Suprapubic skin (tissue), 4 donors: ENCODE measurements at regions not wholly inside any gene's neighbourhood (a gene's known extent, or its start where the extent isn't known, plus 50 kb on each side); places are given as distances from the start of the nearest gene placed in this dataset.

Experiments
- DNase-seq, 2 donors: peaks; one replicate each; pipeline ENCODE4 v3.0.0-alpha.2; 2019; ENCODE audit warnings: low spot score in 2 of 2
- H3K27ac ChIP-seq: fragments of 200-600 bp; sonication (generic); one replicate; pipeline ENCODE4 v1.5.1; 2019
- H3K27me3 ChIP-seq: fragments of 200-600 bp; sonication (generic); one replicate; pipeline ENCODE4 v1.5.1; 2019
- H3K36me3 ChIP-seq: fragments of 200-600 bp; sonication (generic); one replicate; pipeline ENCODE4 v1.5.1; 2019
- H3K4me1 ChIP-seq: fragments of 200-600 bp; sonication (generic); one replicate; pipeline ENCODE4 v1.5.1; 2019
- H3K4me3 ChIP-seq: fragments of 200-600 bp; sonication (generic); one replicate; pipeline ENCODE4 v1.5.1; 2019; ENCODE audit warnings: mild to moderate bottlenecking
- H3K9me3 ChIP-seq: fragments of 200-600 bp; sonication (generic); one replicate; pipeline ENCODE4 v1.5.1; 2019
- EP300 ChIP-seq: sonication (generic); formaldehyde crosslinking; IDR thresholded peaks from one replicate; pipeline ENCODE4 v1.6.1; 2017; ENCODE audit warnings: antibody characterized with exemption
- POLR2A ChIP-seq, 2 donors: fragments of 450-650 bp; IDR thresholded peaks; one replicate each; pipeline ENCODE4 v1.6.1; 2017; ENCODE audit warnings: antibody characterized with exemption in 2 of 2, mild to moderate bottlenecking in 2 of 2, moderate library complexity in 2 of 2
- POLR2AphosphoS5 ChIP-seq, 3 donors: sonication (generic); formaldehyde crosslinking; IDR thresholded peaks; one replicate each; pipeline ENCODE4 v1.6.1; 2017; ENCODE audit warnings: antibody characterized with exemption in 3 of 3
- WGBS: methylation state at CpG from one replicate; pipeline ENCODE4 v1.1.5; 2018; 5-methylcytosine and 5-hydroxymethylcytosine counted together
- TF ChIP-seq, protein P1 (sequence below), 2 donors: fragments of 200-600 bp in 1 of 2; fragments of 450-650 bp in 1 of 2; sonication (generic) in 1 of 2; IDR thresholded peaks; one replicate each; pipeline ENCODE4 v1.5.1; 2016 to 2019; ENCODE audit warnings: antibody characterized with exemption in 2 of 2, mild to moderate bottlenecking in 1 of 2, moderate library complexity in 1 of 2

DNA sequence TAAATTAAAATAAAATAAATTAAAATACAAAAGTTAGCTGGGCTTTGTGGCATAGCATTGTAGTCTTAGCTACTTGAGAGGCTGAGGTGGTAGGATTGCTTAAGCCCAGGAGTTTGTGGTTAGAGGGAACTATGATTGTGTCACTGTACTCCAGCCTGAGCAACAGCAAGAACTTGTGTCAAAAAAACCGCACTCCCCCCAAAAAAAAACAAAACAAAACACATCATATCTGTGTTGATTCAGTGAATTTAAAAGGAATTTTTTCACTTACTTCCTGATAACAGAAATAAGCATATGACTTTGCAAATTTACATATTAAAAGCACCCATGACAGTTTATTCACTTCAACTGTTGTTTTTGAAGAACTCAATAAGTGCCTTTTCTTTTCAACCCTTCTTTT lies 68.1 kb upstream of the PELI1 start:
- H3K4me1 ChIP-seq = peaks cover 29% of the 10 kb centered on the region
- no peaks in the 10 kb centered on the region for H3K27me3 ChIP-seq
- H3K27ac ChIP-seq = peak overlapping the region; percentile 60
- no peak overlapping the region for H3K4me3 ChIP-seq
- DNase-seq = no peak
- H3K9me3 ChIP-seq = no peaks in the 10 kb centered on the region
- 70% methylated on average over 1 of the region's 1 CpG for WGBS
- no peaks in the 10 kb centered on the region for H3K36me3 ChIP-seq
- TF ChIP-seq POLR2A (IDR thresholded peaks at IDR 0.05) = no peak
- TF ChIP-seq POLR2AphosphoS5 (IDR thresholded peaks at IDR 0.05) = no peak
- TF ChIP-seq, protein P1, sequence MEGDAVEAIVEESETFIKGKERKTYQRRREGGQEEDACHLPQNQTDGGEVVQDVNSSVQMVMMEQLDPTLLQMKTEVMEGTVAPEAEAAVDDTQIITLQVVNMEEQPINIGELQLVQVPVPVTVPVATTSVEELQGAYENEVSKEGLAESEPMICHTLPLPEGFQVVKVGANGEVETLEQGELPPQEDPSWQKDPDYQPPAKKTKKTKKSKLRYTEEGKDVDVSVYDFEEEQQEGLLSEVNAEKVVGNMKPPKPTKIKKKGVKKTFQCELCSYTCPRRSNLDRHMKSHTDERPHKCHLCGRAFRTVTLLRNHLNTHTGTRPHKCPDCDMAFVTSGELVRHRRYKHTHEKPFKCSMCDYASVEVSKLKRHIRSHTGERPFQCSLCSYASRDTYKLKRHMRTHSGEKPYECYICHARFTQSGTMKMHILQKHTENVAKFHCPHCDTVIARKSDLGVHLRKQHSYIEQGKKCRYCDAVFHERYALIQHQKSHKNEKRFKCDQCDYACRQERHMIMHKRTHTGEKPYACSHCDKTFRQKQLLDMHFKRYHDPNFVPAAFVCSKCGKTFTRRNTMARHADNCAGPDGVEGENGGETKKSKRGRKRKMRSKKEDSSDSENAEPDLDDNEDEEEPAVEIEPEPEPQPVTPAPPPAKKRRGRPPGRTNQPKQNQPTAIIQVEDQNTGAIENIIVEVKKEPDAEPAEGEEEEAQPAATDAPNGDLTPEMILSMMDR (IDR thresholded peaks at IDR 0.05) = no peak
- TF ChIP-seq EP300 = no peak

DNA sequence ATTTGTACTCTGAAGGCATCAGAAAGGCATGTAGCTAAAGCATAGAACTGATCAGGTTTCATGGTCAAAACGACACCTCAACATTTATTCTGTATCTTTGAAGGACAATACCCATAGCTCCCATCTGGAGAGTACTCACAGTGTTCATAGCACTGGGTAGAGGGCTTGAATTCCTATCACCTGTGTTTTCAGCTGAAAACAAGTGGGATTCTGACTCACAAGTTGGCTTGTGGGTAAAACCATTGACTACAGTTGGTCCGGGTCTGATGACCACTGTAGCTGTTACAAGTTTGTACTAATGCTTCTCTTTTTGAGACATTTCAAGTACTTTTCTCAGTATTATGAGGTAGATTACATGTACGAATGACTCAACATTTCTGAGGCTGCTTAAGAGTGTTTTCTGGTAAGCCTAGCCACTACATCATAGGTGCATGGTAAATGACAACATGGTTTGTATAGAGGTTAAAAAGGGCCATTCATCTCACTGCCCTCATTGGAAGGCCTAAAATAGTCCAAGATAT lies 68.6 kb upstream of the PELI1 start:
- 91% methylated on average over 3 of the region's 3 CpGs for WGBS
- DNase-seq = no peak
- TF ChIP-seq, protein P1 (IDR thresholded peaks at IDR 0.05) = no peak
- TF ChIP-seq POLR2AphosphoS5 (IDR thresholded peaks at IDR 0.05) (no peak), EP300 (no peak), POLR2A (IDR thresholded peaks at IDR 0.05) (no peak)
- no peaks in the 10 kb centered on the region for H3K9me3 ChIP-seq
- H3K4me3 ChIP-seq = no peak overlapping the region
- H3K4me1 ChIP-seq = peaks cover 29% of the 10 kb centered on the region
- H3K27ac ChIP-seq = no peak overlapping the region
- no peaks in the 10 kb centered on the region for H3K36me3 ChIP-seq
- no peaks in the 10 kb centered on the region for H3K27me3 ChIP-seq

DNA sequence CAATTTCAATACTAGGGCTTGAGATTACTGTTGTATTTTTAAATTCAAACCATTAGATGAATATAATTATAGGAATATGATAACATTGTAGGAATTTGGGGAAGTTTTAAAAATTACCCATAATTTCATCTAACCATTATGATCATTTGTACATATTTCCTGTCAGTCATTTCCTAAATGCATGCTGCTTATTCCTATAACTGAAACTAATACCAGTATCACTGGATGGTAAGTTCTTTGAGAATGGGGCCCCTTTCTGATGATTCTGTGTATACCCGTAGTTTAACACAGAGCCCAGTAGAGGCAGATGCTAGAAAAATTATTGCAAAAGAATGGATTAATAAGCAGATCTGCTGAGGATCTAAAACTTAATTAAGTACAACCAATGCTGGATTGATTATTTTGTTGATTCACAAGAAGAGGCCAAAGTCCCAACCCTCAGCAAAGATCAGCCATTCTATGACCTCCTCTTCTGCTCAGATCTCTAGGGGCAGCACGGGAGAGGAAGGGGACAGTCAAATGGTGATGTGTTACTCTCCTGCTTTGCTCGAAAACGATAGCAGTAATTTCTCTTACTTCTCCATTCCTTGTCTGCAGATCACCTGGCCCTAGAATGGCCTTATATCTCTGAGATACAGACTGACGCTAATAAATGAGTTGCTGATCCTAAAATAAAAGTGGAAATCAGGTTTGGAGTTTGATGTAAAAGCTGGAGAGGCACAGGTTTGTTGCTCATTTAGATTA lies 69.5 kb upstream of the PELI1 start:
- peak overlapping the region; percentile 70 for H3K27ac ChIP-seq
- H3K36me3 ChIP-seq = no peaks in the 10 kb centered on the region
- H3K9me3 ChIP-seq = no peaks in the 10 kb centered on the region
- no peaks in the 10 kb centered on the region for H3K27me3 ChIP-seq
- TF ChIP-seq, protein P1 (IDR thresholded peaks at IDR 0.05) = no peak
- no peak for TF ChIP-seq POLR2AphosphoS5 (IDR thresholded peaks at IDR 0.05)
- TF ChIP-seq EP300 = no peak
- no peak for TF ChIP-seq POLR2A (IDR thresholded peaks at IDR 0.05)
- WGBS = 65% methylated on average over 5 of the region's 5 CpGs
- H3K4me1 ChIP-seq = peaks cover 29% of the 10 kb centered on the region
- no peak overlapping the region for H3K4me3 ChIP-seq
- DNase-seq = no peak

DNA sequence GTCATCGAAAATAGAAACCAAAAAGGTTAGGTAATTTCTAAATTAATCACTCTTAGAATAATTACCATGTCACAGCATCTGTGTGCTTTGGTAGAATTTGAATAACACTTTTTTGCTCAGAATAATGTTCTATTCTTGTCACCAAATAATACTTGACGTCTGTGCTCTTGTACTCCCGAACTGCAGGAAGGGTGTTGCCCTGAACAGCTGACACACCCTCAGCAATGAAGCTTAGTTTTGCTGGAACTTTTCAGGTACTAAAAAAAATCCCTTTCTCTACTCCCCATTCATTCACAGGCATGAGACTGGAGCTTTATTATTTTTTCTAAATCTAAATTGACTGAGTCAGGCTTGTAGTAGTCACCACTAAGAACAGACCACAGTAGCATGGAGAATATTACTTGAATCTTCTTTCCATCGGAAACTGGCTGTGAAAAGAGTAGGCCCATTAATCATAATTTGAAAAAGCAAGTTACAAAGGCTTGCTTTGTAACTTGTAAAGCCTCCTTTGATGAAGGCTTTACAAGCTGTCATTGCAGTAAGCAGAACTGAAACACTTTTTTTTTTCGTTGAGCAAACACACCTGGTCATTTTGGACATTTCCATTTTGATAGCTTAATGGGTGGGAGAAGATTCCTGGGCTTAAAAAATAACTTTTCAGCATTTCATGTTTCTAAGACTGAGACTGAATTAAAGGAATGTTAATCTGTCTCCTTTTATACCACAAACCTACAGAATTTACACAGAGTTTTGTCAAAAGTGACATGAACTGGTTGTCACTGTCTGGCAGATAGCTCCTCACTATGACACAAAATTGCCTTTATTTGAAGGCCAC lies 70.3 kb upstream of the PELI1 start:
- 28% methylated on average over 5 of the region's 5 CpGs for WGBS
- Histone ChIP-seq H3K27me3 (no peaks in the 10 kb centered on the region), H3K4me1 (peaks cover 29% of the 10 kb centered on the region), H3K4me3 (no peak overlapping the region), H3K27ac (peak overlapping the region; percentile 70), H3K36me3 (no peaks in the 10 kb centered on the region), H3K9me3 (no peaks in the 10 kb centered on the region)
- no peak for DNase-seq
- TF ChIP-seq, protein P1 (IDR thresholded peaks at IDR 0.05) = no peak
